Lower lobe of right lung (tissue), 2 donors: ENCODE measurements at regions not wholly inside any gene's neighbourhood (a gene's known extent, or its start where the extent isn't known, plus 50 kb on each side); places are given as distances from the start of the nearest gene placed in this dataset.

Experiments used
- ATAC-seq, 2 donors: fragments of 200-7000 bp; cut with Tn5 transposase; one replicate each; pipeline ENCODE4 v1.9.1; 2020 to 2022; ENCODE audit warnings: mild to moderate bottlenecking in 2 of 2, moderate library complexity in 2 of 2
- DNase-seq: peaks from one replicate; pipeline ENCODE4 v3.0.0-alpha.2; 2020
- H3K27ac ChIP-seq: fragments of 200-600 bp; one replicate; pipeline ENCODE4 v1.8.0; 2022
- H3K27me3 ChIP-seq: fragments of 200-600 bp; one replicate; pipeline ENCODE4 v1.8.0; 2022; ENCODE audit warnings: low read depth
- H3K36me3 ChIP-seq: fragments of 200-600 bp; one replicate; pipeline ENCODE4 v1.8.0; 2022; ENCODE audit warnings: mild to moderate bottlenecking
- H3K4me1 ChIP-seq: fragments of 200-600 bp; one replicate; pipeline ENCODE4 v1.8.0; 2022
- H3K4me3 ChIP-seq: fragments of 200-600 bp; one replicate; pipeline ENCODE4 v1.8.0; 2022; ENCODE audit warnings: mild to moderate bottlenecking
- H3K9me3 ChIP-seq: fragments of 200-600 bp; one replicate; pipeline ENCODE4 v1.8.0; 2022
- intact Hi-C: fragments of 100-400 bp; cut with DNase I; formaldehyde crosslinking; loops from one replicate; pipeline ENCODE4 v1.11.0; 2022
- TF ChIP-seq, protein P1 (sequence below): fragments of 200-600 bp; IDR thresholded peaks from one replicate; pipeline ENCODE4 v1.8.0; 2022; ENCODE audit warnings: antibody characterized with exemption, mild to moderate bottlenecking
- donor health status: DM: no; HTN: yes; CAD: no; lungs with severe emphysema.

DNA sequence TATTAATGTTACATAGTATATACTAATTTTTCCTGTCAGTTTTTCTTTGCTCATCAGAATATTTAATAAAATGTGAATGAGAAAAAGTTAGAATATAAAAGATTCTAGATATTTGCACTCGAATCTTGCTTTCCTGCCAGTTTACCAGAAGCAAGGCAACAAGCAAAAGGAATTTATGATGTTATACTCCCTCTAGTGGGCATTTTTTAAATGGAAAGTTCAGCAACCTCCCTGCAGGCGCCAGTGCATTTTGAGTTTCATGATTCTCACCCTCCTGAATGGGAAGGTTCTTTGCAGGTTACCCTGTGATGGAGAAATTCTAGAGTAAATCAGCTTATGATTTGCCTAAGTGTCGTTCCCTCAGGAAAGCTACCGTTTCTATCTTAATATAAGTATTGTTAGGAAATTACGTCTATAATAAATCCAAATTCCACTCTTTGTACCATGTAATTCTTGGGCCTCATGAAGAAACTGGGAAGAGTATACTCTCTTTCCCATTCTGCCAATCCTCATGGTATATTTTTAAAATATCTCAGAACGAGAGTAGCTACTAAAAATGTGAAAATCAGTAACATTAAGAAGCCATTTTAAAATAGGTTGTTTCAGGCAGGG, 350.0 kb downstream of the CRPPA start:
- no peaks in the 10 kb centered on the region for H3K36me3 ChIP-seq
- H3K27me3 ChIP-seq, result no peaks in the 10 kb centered on the region
- no peak overlapping the region for H3K4me3 ChIP-seq
- TF ChIP-seq, protein P1, sequence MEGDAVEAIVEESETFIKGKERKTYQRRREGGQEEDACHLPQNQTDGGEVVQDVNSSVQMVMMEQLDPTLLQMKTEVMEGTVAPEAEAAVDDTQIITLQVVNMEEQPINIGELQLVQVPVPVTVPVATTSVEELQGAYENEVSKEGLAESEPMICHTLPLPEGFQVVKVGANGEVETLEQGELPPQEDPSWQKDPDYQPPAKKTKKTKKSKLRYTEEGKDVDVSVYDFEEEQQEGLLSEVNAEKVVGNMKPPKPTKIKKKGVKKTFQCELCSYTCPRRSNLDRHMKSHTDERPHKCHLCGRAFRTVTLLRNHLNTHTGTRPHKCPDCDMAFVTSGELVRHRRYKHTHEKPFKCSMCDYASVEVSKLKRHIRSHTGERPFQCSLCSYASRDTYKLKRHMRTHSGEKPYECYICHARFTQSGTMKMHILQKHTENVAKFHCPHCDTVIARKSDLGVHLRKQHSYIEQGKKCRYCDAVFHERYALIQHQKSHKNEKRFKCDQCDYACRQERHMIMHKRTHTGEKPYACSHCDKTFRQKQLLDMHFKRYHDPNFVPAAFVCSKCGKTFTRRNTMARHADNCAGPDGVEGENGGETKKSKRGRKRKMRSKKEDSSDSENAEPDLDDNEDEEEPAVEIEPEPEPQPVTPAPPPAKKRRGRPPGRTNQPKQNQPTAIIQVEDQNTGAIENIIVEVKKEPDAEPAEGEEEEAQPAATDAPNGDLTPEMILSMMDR, result peak; percentile 78
- ATAC-seq (peak in 1 of 2 donors; percentile 56), DNase-seq (no peak)
- intact Hi-C loops, result loop anchor here (10.0 kb wide), 1 partner anchor 493 kb away; no protein-coding TSS in a partner anchor
- H3K9me3 ChIP-seq, result no peaks in the 10 kb centered on the region
- H3K27ac ChIP-seq, result no peak overlapping the region
- peaks cover 11% of the 10 kb centered on the region for H3K4me1 ChIP-seq

DNA sequence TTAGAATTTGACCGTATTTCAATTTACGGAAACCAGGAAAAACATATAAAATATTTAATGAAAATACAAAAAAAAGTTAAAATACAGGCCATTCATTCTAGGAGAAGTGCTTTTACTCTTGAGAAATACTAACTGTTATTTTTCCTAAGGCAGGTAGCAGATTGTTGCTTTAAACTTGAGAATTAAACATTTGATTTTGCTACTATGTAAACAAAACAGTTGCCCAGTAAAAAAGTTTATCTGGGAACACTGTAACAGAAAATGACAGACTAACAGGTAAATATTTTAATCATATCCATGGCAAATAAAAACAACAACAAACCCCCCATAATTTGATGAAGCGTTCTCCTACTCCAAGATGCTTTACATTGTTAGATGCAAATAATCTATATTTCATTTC, 350.5 kb downstream of the CRPPA start:
- intact Hi-C loops, result loop anchor here (10.0 kb wide), 1 partner anchor 494 kb away; no protein-coding TSS in a partner anchor
- ATAC-seq (no peak), DNase-seq (no peak)
- no peak overlapping the region for H3K27ac ChIP-seq
- TF ChIP-seq, protein P1, result no peak
- H3K27me3 ChIP-seq, result no peaks in the 10 kb centered on the region
- H3K4me3 ChIP-seq, result no peak overlapping the region
- no peaks in the 10 kb centered on the region for H3K9me3 ChIP-seq
- H3K36me3 ChIP-seq, result no peaks in the 10 kb centered on the region
- peaks cover 12% of the 10 kb centered on the region for H3K4me1 ChIP-seq

DNA sequence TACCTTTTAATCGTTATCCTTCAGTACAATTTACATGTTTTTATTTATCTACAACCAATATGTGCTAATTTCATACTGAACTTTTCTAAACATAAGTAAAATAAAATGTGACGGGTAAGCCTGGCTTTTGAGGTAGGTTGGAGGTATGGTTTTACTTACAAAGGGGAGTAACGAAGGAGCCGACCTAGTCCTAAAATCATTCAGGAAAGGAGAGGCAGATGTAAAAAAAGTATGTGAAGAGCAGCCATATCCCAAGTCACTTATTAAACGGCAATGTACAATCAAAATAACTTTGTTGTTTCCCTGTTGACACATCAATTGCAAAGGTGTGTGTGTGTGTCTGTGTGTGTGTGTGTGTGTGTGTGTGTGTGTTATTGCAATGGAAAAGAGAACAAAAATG, 351.3 kb downstream of the CRPPA start:
- TF ChIP-seq, protein P1, result no peak
- peaks cover 12% of the 10 kb centered on the region for H3K4me1 ChIP-seq
- H3K4me3 ChIP-seq, result no peak overlapping the region
- DNase-seq (no peak), ATAC-seq (no peak)
- no peaks in the 10 kb centered on the region for H3K9me3 ChIP-seq
- no peaks in the 10 kb centered on the region for H3K27me3 ChIP-seq
- no peak overlapping the region for H3K27ac ChIP-seq
- intact Hi-C loops, result loop anchor here (10.0 kb wide), 2 partner anchors 495 to 765 kb away; no protein-coding TSS in a partner anchor
- H3K36me3 ChIP-seq, result no peaks in the 10 kb centered on the region

DNA sequence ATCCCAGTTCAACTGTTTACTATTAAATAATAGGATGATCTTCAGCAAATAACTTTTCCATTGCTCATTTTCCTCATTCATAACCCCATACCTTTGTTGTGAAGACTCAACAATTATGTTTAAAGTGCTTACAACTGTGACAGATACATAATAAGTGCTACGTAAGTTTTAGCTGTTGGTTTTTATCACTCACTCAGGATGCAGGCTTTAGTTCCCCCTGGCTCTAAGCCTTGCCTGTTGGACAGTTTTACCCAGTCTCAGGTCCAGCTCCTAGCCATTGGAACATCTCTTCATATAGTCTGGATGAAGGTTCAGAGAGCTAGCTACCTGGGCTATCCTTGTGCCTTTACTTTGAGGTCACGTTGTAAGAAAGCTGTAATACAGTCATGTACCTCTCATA, 353.2 kb downstream of the CRPPA start:
- Histone ChIP-seq H3K9me3 (no peaks in the 10 kb centered on the region), H3K27ac (no peak overlapping the region), H3K4me3 (no peak overlapping the region), H3K36me3 (no peaks in the 10 kb centered on the region), H3K4me1 (peaks cover 17% of the 10 kb centered on the region), H3K27me3 (no peaks in the 10 kb centered on the region)
- DNase-seq (no peak), ATAC-seq (no peak)
- TF ChIP-seq, protein P1, result no peak
- intact Hi-C loops, result loop anchor here (10.0 kb wide), 1 partner anchor 763 kb away; no protein-coding TSS in a partner anchor

DNA sequence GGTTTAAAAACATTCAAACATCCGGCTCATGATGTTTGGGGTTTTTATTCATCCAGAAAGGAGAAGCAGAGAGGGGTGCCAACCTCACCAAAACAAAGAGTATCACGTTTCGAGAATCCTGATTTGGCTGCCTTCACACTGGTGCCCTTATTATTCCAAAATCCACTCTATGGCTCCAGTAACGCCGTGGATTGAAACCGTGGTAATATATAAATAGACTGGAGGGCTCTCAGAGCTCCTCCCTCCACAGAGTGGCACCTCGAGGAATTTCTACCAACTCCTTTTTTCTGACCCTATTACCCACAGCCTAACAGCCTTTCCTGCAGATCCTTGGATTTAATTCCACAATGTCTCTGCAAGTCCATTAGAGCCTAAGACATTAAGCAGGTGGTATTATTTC, 353.6 kb downstream of the CRPPA start:
- Histone ChIP-seq H3K4me3 (no peak overlapping the region), H3K27me3 (no peaks in the 10 kb centered on the region), H3K4me1 (peaks cover 21% of the 10 kb centered on the region), H3K9me3 (no peaks in the 10 kb centered on the region), H3K36me3 (no peaks in the 10 kb centered on the region), H3K27ac (peak overlapping the region; percentile 25)
- intact Hi-C loops, result loop anchor here (10.0 kb wide), 1 partner anchor 763 kb away; no protein-coding TSS in a partner anchor
- ATAC-seq (peak in 1 of 2 donors; percentile 54), DNase-seq (no peak)
- TF ChIP-seq, protein P1, result no peak
